Testis (tissue), 2 donors: ENCODE measurements at regions not wholly inside any gene's neighbourhood (a gene's known extent, or its start where the extent isn't known, plus 50 kb on each side); places are given as distances from the start of the nearest gene placed in this dataset.

Source experiments
- POLR2A ChIP-seq: fragments of 450-650 bp; IDR thresholded peaks from one replicate; pipeline ENCODE4 v1.6.1; 2017; ENCODE audit warnings: antibody characterized with exemption, mild to moderate bottlenecking, moderate library complexity
- TF ChIP-seq, protein P1 (sequence below), 3 experiments: fragments of 450-650 bp in 2 of 3; fragments of 200-600 bp in 1 of 3; sonication (generic) in 1 of 3; IDR thresholded peaks; one replicate each; pipeline ENCODE4 v1.5.1; 2016 to 2019; ENCODE audit warnings: antibody characterized with exemption in 3 of 3, mild to moderate bottlenecking in 2 of 3, moderate library complexity in 1 of 3

DNA sequence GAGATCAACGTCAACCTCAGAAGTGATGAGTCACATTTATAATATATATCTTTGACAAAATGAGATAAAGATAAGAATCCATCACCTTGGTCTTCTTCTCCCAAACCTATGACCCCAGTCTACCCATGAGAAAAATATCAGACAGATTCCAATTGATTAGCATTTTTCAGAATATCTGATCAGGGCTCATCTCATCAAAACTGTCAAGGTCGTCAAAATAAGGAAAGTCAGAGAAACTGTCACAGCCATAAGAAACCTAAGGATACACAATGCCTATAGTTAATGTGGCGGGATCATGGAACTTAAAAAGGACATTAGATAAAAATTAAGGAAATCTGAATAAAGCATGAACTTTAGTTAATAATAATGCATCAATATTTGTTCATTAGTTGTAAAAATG, 374.1 kb downstream of the FAT4 start:
- TF ChIP-seq, protein P1, sequence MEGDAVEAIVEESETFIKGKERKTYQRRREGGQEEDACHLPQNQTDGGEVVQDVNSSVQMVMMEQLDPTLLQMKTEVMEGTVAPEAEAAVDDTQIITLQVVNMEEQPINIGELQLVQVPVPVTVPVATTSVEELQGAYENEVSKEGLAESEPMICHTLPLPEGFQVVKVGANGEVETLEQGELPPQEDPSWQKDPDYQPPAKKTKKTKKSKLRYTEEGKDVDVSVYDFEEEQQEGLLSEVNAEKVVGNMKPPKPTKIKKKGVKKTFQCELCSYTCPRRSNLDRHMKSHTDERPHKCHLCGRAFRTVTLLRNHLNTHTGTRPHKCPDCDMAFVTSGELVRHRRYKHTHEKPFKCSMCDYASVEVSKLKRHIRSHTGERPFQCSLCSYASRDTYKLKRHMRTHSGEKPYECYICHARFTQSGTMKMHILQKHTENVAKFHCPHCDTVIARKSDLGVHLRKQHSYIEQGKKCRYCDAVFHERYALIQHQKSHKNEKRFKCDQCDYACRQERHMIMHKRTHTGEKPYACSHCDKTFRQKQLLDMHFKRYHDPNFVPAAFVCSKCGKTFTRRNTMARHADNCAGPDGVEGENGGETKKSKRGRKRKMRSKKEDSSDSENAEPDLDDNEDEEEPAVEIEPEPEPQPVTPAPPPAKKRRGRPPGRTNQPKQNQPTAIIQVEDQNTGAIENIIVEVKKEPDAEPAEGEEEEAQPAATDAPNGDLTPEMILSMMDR (IDR thresholded peaks at IDR 0.05) = no peak
- TF ChIP-seq POLR2A = no peak
